ENCODE measurements at regions not wholly inside any gene's neighbourhood (a gene's known extent, or its start where the extent isn't known, plus 50 kb on each side); places are given as distances from the start of the nearest gene placed in this dataset.

DNA sequence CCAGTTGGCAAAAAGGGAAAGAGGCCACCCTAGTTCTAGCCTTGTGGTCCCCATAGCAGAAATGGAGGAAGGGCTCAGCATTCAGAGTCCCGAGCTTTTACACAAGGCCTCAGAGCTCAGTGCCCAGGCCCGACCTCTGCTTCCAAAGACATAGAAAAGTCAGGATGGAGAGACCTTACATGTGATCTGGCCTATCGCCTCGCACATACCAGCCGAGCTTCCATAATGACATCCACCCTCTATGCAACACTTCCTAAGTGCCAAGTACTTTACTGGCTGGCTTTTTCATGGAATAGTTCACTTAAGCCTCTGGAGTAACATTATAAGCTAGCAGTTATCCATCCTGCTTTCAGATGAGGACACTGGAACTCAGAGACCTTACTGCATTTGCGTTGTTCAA lies 275.9 kb downstream of the FAM43A start:
- TF ChIP-seq, protein P1, sequence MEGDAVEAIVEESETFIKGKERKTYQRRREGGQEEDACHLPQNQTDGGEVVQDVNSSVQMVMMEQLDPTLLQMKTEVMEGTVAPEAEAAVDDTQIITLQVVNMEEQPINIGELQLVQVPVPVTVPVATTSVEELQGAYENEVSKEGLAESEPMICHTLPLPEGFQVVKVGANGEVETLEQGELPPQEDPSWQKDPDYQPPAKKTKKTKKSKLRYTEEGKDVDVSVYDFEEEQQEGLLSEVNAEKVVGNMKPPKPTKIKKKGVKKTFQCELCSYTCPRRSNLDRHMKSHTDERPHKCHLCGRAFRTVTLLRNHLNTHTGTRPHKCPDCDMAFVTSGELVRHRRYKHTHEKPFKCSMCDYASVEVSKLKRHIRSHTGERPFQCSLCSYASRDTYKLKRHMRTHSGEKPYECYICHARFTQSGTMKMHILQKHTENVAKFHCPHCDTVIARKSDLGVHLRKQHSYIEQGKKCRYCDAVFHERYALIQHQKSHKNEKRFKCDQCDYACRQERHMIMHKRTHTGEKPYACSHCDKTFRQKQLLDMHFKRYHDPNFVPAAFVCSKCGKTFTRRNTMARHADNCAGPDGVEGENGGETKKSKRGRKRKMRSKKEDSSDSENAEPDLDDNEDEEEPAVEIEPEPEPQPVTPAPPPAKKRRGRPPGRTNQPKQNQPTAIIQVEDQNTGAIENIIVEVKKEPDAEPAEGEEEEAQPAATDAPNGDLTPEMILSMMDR (IDR thresholded peaks at IDR 0.05): no peak
- TF ChIP-seq POLR2A (IDR thresholded peaks at IDR 0.05): no peak
